Nucleus accumbens (tissue), 56 donors: ENCODE measurements at regions not wholly inside any gene's neighbourhood (a gene's known extent, or its start where the extent isn't known, plus 50 kb on each side); places are given as distances from the start of the nearest gene placed in this dataset.
A peak's percentile ranks its signal among the peaks of the same experiment; 100 is the strongest.

Experiments
- DNase-seq, 56 donors: peaks; one replicate each; lab custom pipeline; 2025; lab: John Stamatoyannopoulos, UW

DNA sequence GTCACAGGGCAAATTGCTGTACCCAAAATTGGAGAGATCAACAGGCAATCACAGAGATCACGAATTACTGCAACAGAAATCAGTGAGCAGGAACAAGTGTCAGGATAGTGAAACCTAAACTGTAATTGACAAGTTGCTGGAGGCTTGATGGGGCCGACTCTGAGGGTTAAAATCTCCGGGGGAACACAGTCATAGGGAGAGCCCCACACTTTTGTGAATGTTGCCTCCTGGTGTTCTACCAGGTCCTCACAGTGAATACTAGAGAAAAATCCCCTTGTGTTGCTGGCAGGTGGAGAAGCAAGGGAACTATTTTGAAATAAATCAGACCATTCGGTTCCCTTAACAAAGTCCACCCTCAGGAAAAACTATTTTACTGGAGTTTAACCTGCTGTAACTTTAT lies 697.5 kb upstream of the CBLB start:
- no peak for DNase-seq

DNA sequence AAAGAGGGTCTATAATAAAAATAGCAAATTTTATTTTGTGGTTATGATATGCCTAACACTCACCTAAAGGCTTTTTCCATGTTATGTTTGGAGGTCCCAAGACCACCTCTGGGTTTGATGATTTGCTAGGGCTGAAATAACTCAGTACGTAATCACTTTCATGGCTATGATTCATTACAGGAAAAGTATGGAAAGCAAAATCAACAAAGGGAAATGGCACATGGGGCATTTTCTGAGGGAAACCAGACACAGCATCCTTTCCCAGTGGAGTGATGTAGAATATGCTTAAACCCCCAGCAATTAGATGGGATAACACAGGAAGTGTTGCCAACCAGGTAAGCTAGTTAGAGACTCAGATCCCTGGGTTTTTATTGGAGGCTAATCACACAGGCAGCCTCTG lies 701.6 kb upstream of the CBLB start:
- no peak for DNase-seq

DNA sequence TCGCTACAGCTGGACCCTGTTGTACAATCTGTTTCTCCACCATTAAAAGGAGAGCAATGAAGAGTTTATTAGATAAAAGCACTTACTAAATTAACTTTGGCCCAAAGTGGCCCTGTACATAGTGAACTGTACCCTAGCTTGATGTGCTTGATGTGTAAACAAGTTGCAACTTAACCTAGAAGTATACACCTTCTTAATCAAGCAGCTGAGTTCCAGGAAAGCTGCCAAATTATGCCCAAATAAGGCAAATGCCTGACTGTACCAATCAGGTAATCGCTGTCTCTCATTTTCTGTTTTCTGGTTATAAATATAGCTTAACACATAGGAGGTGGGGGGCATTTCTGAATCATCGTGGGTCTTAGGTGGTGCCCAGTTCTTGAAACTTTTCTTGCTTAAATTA lies 704.8 kb upstream of the CBLB start:
- DNase-seq: no peak

DNA sequence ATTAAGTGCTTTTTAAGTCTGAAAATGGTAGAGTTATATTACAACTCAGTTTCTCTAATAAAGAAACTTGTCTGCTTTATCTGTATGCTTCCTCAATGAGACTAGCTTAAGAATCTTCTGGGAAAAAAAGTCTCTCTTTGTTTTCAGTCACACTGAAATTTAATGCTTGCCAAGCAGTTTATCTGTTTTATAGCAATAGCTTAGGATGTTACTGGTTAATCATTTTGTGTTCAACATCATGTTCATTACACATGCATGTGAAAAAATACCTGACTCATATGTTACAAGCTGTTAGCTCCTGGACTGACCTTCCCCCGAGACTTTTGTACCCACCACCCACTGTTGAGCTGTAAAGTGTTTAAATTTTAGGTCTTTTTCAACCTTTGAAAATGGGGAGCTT lies 706.2 kb upstream of the CBLB start:
- DNase-seq: no peak

DNA sequence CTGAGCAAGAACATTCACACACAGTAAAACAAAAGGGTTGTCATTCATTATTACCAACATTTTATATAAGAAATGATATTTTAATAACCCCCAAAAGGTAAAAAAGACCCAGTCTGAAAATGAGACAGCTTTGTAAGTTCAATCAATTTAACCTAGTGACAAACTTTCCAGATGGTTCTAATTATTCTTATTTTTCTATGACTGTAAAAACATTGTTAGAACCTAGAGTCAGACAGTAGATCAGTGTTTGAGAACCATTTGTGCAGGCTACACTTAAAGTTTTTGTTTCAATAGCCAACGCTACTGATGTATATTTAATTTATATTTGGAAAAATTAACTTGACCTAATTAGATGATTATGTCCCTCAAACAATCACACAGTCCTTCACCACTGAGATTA lies 708.4 kb upstream of the CBLB start:
- no peak for DNase-seq

DNA sequence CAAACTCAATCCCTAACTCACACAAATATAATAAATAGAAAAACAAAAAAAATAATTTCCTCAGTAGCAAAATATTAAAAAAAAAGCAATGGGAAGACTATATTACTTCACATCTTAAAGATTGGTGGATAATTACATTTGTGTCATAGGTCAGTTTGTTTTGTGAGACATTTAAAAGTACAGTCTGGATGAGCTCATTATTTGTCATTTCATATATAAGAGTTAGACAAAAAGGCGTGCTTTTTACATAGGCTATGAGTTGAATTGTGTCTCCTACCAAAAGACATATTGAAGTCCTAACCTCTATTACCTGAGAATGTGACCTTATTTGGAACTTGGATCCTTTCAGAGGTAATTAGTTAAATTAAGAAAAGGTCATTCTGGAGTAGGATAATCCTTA lies 710.1 kb upstream of the CBLB start:
- no peak for DNase-seq

DNA sequence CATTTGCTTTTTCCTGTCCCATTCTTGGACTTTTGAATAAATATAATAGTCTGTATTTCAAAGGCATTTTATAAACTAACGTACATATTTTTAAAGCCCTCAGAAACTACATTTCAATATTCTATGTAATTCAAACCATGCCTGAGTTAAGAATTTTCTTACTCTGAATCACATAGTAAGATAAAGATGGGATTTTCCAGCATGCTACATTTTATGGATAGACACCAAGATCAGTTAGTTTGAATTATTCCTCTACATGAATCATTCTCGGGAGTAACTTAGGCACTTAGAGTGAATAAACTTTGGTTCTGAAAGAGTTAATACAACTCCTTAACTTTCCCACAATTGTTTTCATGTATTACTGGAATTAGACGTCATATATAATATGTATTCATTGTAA lies 713.3 kb upstream of the CBLB start:
- DNase-seq: no peak

DNA sequence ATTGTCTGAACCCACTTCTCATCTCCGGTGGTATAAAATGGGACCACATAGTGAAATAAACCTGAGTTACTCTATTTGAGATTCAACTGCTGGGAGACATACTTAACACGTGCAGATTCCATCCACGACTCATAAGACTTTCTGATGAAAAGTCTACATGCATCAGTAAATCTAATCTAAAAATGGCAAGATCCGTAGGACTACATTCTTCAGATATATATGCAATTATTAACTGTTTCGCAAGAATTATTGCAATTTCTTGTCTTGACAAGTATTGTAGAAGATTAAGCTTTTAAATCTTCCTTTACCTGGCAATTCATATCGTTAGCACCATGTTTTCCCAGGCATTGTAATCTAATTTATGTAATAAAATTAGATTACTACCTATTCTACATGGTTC lies 718.7 kb upstream of the CBLB start:
- no peak for DNase-seq

DNA sequence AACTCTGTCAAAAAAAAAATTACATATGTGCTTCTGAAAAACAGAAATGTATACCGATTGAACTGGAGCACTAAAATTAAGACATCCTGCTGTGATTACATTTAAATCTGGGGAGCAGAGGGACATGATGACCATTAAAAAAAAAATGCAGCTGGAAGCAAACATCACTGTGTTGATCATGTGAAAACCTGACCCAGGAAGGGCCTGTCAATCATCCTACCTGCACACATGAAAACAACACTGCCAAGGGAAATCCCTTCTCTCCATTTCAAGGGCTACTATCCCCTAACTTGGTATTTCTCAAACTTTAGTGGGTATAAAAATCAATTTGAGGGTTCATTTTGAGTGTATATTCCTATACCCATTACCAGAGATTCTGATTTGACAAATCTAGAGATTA lies 719.9 kb upstream of the CBLB start:
- DNase-seq: no peak

DNA sequence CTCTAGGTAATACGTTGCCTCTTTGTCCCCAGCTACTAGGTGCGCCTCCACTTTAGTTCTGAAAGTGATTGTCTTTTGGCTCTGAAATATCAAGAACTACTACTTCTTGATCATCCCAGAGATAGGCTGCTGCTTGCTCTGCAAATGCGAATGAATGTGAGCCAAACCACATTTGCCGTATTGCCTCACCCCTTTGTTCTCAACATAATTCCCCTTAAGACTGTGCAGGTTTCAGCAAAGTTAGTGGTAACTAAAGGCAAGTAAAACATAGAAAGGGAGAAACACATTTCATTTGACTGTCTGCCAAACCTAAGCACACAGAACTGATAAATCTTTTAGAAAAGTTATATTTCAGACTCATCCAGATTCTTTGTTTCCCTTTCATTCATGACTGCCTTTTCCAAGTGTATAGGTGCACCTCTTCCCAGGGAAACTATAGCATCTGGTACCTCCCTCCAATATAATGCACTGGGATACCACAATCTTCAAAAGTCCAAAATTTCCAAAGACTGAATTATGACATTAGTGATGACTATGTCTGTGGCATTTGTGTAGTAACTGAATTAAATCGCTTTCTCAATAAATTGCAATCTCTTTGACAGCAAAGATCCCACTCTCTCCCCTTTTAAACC lies 720.6 kb upstream of the CBLB start:
- no peak for DNase-seq

DNA sequence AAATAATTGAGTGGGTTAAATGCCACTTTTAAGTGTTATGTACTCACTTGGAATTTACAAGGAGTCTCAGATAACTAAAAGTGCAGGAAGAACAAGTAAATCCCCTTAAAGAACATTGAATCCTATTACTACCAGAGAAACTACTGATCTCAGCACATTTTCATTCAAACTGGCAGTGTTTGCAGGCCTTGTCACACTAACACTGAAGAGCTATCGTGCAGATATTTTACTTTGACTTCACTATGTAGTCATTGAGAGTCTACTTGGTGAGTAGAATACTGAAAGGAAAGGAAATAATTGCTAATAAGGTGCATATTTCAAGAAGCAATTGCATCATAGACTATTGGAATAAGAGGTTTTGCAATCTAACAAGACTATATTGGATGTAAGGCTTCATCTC lies 721.4 kb upstream of the CBLB start:
- DNase-seq: no peak

DNA sequence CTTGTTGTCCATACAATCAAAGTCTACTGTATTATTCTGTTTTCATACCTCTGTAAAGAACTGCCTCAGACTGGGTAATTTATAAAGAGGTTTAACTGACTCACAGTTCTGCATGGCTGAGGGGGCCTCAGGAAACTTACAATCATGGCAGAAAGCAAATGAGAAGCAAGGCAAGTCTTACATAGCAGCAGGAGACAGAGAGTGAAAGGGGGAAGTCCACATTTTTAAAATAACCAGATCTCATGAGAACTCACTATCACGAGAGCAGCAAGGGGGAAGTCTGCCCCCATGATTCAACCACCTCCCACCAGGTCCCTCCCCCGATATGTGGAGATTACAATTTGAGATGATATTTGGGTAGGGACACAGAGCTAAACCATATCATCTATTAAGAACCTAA lies 724.6 kb upstream of the CBLB start:
- no peak for DNase-seq

DNA sequence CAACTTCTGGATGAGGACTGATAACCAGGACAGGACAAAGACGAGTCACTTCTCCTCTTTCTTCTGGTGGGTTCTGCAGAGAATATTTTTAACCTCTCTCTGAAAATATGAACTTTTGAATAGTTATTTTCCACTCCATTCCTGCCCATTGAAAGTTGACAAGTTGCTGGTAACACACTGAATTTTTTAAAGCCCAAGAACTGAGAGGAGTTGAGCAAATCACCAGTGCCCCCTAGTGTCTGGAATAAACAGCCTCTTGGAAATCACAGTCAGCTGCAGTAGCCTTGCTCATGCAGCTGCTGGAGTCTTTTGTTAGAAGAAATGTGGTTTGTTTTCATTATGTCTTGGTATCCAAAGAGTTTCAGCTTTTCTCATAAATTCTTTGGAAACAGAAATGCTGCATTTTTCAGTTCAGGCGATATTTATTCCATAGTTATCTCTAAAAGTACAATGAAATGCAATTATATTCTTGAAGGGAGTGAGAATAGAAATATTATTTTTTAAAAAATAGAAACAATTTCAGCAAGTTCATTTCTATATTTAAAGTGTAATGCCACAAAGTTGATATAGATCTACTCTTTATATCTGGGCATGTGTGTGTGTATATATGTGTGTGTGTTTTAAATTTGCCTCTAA lies 741.0 kb upstream of the CBLB start:
- DNase-seq: peak in 46 of 56 donors; percentile 2 to 82 (median 38)

DNA sequence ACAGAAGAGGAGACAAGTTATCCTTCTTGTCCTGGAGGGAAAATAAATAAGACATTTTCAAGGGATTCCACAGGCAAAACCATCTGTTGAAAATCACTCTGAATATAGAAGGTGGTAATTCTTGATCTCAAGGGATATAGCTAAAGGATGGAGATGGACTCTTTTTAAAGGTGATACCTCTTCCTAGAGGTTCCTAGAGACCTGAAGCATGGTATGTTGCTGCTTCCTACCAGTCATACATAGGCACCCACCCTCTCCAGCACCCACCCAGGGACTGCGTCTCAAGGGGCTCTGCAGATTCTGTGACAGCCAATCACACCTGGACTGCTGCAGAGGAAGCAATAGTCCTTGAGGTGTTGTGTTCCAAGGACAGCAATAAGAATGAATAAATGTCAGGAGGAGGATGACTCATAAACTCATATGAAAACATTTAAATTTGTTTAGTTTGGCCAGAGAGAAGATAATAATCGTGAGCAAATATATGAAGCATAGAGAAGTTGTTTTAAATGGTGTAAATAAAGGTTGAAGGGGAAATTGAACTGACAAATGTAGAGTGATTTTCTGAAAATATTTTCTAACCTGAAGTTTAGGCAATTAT lies 741.6 kb upstream of the CBLB start:
- DNase-seq: no peak

DNA sequence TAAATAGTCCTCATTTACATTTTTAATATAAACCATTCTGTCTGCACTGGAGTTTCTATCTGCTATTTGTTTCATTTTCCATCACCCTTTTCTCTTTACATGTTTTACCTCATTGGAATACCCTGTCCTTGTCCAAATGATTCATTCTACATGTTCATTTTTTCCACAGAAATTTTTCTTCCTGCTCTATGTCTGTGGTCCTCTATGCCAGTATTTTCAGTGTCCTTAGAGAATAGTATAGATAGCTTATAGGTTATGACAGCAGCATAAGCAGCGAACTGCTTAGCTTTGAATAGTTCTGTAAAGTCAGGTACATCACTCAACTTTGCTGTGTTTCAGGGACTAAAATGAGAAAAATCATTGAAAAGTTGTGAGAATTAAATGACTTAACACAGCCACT lies 742.3 kb upstream of the CBLB start:
- DNase-seq: no peak

DNA sequence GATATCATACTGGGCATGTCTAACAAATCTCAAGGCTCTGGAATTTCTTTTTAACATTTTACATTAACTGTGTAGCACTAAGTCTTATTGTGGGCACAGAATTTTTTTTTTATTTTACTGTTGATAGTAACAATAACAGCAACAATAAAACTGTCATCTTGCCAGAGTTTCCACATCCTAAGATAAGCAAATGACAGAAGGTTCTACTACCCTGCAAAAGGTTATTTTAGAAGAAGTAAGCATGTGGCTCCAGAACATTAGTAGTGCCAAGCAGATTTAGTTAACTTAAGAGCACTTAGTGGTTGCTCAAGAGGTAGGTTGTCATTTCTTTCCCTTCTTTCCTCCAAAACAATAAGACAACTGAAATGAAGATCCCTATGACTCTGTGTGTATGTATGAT lies 743.0 kb upstream of the CBLB start:
- no peak for DNase-seq

DNA sequence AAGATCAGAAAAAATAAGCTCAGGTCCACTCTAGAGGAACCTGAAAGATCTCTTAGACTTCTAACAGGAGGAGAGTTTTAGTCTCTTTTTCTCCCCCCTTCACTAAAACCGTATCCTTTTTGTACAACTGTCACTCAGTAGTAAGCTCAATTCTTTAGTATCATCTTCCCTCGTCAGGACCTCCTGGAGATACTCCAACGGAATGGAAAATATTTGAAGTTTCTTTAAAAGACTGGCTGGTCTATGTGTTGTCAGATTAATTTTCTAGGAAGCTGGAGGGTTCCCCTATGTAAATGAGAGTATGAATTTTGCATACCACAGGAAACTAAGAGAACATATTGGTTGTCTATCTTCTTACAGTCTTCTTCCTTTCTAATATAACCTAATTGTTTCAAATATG lies 747.7 kb upstream of the CBLB start:
- no peak for DNase-seq

DNA sequence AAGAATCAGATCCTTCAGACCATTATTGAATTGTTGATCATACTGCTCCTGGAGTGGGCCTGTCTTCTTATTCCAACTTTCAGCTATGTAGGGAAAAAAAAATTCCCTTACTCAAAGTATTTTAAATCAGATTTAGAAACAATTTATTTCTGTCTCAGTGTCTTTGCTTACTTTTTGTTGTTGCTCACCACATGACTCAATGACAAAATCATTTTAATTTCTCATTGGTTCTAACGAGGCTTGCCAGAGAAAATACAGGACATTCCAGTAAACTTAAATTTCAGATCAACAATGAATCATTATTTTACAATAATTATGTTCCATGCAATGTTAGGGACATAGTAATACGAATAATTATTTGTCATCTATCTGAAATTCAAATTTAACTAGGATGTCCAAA lies 748.5 kb upstream of the CBLB start:
- DNase-seq: no peak

DNA sequence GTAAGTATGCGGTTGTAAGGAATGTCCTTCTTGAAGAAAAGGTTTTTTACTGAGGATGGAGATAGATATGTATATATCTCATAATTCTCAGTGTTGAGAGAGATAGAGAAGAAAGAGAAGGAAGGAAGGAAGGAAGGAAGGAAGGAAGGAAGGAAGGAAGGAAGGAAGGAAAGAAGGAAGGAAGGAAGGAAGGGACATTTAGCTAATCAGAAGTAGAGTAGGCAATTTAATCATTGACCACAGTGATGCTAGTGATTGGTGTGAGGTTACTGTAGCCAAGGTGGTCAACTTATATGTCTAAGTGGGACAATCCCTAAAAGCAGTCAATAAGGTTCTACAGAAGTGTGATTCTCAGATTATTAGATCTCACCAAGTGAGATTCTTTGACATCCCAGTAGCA lies 751.8 kb upstream of the CBLB start:
- DNase-seq: no peak

DNA sequence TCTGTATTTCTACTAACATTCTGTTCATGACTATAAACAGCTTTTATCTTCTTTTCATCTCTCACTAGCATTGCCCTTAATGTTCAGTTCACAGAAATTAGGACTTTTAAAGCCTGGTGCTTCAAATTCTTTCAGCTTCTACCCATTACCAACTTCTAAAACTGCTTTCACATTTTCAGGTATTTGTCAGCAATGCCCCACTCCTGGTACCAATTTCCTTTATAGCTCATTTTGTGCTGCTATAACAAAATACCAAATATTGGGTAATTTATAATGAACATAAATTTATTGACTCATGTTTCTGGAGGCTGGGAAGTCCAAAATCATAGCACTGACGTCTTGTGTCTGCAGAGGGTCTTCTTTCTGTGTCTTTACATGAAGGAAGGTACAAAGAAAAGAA lies 753.1 kb upstream of the CCDC54 start:
- DNase-seq: no peak

DNA sequence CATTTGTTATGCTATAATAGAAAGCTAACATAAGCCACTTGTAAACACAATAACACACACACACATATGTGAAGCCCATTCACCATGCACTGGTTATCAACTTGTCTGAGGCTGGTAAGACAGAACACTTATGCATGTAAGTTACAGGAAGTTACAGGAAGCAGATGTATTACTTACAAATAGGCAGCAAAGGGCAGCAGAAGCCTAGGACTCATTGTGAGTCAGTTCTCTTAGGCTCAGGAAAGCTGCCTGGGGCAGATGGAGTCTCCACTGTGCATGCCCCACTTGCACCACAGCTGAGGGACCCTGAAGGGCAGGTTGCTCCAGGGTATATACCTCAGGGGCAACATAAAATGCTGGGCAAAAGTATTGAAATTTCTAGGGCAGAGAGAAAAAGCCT lies 748.8 kb upstream of the CCDC54 start:
- DNase-seq: no peak

DNA sequence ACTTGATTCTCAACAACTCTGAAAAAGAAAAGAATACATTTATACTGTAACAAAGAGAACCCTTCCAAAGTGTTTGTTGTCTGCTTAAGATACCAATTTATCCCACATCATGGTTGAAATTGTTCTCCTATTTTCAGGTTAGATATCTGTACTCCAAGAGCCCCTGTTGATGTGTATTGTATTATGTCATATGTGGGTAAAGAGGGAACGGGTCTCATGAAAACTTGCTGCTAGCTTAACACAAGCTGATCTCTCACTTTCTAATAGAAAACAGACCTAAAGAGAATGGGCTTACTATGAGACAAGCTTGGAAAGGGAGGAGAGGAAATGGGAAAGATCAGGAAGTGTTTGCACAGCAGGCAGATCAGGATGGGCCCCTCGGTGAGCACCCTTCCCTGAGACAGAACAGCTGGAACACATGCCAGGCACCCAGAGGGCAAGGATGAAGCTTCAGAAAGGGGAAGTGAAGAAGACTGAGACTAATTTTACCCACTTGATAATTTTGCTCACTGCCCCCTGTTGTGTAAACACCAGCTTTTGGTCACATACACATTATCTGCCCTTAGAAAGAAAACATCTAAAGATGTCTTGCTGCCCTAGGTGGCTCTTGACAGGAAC lies 747.9 kb upstream of the CCDC54 start:
- no peak for DNase-seq
